Panc1 (cell line): ENCODE measurements at regions not wholly inside any gene's neighbourhood (a gene's known extent, or its start where the extent isn't known, plus 50 kb on each side); places are given as distances from the start of the nearest gene placed in this dataset.

Experiments
- POLR2AphosphoS5 ChIP-seq: IDR thresholded peaks from 2 replicates; pipeline ENCODE4 v1.6.1; 2012; ENCODE audit warnings: mild to moderate bottlenecking, low read depth, low read length, moderate library complexity
- TF ChIP-seq, protein P1 (sequence below): fragments of 450-650 bp; IDR thresholded peaks from 2 replicates; pipeline ENCODE4 v1.5.1; 2017; ENCODE audit warnings: mild to moderate bottlenecking
- TF ChIP-seq, protein P2 (sequence below), 2 experiments: IDR thresholded peaks; 2 replicates each; pipeline ENCODE4 v1.6.1; 2011 to 2012; ENCODE audit warnings: low read depth in 2 of 2, control low read depth in 1 of 2, low read length in 1 of 2, mild to moderate bottlenecking in 1 of 2, moderate library complexity in 1 of 2; ENCODE audit not compliant: insufficient read depth in 1 of 2

DNA sequence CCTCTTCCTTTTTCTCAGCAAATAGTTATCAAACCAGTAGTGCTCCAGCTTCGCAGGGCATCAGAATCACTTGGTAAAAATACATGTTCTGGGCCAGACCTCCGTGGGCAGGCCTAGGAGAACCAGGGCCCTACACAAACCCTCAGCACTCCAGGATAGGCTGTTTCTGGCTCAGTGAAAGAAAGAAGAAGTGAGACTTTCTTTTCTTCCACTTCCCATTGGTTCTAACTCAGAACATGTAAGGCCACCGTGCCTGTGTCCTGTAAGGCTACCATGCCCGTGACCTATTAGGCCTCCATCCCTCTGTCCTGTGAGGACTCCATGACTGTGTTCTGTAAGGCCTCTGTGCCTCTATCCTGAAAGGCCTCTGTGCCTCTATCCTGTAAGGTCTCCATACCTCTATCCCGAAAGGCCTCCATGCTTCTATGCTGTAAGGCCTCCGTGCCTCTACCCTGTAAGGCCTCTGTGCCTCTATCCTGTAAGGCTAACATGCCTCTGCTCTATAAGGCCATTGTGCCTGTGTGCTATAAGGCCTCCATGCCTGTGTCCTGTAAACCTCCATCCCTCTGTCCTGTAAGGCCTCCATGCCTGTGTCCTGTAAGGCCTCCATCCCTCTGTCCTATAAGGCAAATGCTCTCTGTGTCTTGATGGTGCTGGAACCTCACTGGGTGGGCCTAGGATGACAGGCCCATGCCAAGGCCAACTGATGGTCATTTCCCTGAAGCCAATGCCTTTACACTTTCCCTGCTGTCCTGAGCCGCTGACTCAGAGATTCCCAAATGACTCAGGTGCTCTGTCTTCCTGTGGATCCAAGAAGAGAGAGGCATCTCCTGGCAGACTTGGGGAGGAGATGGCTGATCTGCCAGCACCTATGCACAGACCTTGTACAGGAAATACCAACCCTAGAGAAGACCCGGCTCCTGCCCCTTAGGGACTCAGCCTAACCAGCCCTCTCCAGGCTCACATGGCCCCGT, 96.6 kb upstream of the CACUL1 start:
- TF ChIP-seq POLR2AphosphoS5: no peak
- TF ChIP-seq, protein P1, sequence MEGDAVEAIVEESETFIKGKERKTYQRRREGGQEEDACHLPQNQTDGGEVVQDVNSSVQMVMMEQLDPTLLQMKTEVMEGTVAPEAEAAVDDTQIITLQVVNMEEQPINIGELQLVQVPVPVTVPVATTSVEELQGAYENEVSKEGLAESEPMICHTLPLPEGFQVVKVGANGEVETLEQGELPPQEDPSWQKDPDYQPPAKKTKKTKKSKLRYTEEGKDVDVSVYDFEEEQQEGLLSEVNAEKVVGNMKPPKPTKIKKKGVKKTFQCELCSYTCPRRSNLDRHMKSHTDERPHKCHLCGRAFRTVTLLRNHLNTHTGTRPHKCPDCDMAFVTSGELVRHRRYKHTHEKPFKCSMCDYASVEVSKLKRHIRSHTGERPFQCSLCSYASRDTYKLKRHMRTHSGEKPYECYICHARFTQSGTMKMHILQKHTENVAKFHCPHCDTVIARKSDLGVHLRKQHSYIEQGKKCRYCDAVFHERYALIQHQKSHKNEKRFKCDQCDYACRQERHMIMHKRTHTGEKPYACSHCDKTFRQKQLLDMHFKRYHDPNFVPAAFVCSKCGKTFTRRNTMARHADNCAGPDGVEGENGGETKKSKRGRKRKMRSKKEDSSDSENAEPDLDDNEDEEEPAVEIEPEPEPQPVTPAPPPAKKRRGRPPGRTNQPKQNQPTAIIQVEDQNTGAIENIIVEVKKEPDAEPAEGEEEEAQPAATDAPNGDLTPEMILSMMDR: no peak
- TF ChIP-seq, protein P2, sequence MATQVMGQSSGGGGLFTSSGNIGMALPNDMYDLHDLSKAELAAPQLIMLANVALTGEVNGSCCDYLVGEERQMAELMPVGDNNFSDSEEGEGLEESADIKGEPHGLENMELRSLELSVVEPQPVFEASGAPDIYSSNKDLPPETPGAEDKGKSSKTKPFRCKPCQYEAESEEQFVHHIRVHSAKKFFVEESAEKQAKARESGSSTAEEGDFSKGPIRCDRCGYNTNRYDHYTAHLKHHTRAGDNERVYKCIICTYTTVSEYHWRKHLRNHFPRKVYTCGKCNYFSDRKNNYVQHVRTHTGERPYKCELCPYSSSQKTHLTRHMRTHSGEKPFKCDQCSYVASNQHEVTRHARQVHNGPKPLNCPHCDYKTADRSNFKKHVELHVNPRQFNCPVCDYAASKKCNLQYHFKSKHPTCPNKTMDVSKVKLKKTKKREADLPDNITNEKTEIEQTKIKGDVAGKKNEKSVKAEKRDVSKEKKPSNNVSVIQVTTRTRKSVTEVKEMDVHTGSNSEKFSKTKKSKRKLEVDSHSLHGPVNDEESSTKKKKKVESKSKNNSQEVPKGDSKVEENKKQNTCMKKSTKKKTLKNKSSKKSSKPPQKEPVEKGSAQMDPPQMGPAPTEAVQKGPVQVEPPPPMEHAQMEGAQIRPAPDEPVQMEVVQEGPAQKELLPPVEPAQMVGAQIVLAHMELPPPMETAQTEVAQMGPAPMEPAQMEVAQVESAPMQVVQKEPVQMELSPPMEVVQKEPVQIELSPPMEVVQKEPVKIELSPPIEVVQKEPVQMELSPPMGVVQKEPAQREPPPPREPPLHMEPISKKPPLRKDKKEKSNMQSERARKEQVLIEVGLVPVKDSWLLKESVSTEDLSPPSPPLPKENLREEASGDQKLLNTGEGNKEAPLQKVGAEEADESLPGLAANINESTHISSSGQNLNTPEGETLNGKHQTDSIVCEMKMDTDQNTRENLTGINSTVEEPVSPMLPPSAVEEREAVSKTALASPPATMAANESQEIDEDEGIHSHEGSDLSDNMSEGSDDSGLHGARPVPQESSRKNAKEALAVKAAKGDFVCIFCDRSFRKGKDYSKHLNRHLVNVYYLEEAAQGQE (IDR thresholded peaks at IDR 0.05; ENCODE audit: insufficient read depth in 1 of 2, low read depth in 2 of 2, low read length in 1 of 2): no peak
